KMS-11 (cell line): ENCODE measurements at regions not wholly inside any gene's neighbourhood (a gene's known extent, or its start where the extent isn't known, plus 50 kb on each side); places are given as distances from the start of the nearest gene placed in this dataset.
"Not testable (repeated sequence)": the region's sequence is repeated elsewhere in the genome, so short reads cannot be mapped to it uniquely, and the experiment has no call there.

Source experiments
- H2AFZ ChIP-seq: fragments of 200-600 bp; sonication (generic); 2 replicates; pipeline ENCODE4 v1.6.1; 2016; ENCODE audit warnings: antibody characterized with exemption, mixed run types, low read depth
- H3K27ac ChIP-seq: fragments of 200-600 bp; sonication (generic); 2 replicates; pipeline ENCODE4 v1.6.1; 2016; ENCODE audit warnings: mild to moderate bottlenecking, mixed run types
- H3K27me3 ChIP-seq: fragments of 200-600 bp; sonication (generic); 2 replicates; pipeline ENCODE4 v1.6.1; 2017; ENCODE audit warnings: mild to moderate bottlenecking, low read depth, mixed run types, moderate library complexity; ENCODE audit not compliant: insufficient read depth
- H3K36me3 ChIP-seq: fragments of 200-600 bp; sonication (generic); 2 replicates; pipeline ENCODE4 v1.6.1; 2017; ENCODE audit warnings: mild to moderate bottlenecking, mixed run types; ENCODE audit not compliant: insufficient read depth
- H3K4me1 ChIP-seq: fragments of 200-600 bp; sonication (generic); 2 replicates; pipeline ENCODE4 v1.6.1; 2016; ENCODE audit warnings: mild to moderate bottlenecking, low read depth, mixed run types; ENCODE audit not compliant: poor library complexity, severe bottlenecking
- H3K4me2 ChIP-seq: fragments of 200-600 bp; sonication (generic); 2 replicates; pipeline ENCODE4 v1.7.0; 2016; ENCODE audit warnings: mild to moderate bottlenecking, mixed run types
- H3K4me3 ChIP-seq: fragments of 200-600 bp; sonication (generic); IDR thresholded peaks from 2 replicates; pipeline ENCODE4 v1.6.1; 2017; ENCODE audit warnings: low read depth, low read length, mixed read lengths; ENCODE audit not compliant: insufficient read depth
- H3K79me2 ChIP-seq: fragments of 200-600 bp; sonication (generic); 2 replicates; pipeline ENCODE4 v1.6.1; 2016; ENCODE audit warnings: low read depth, mixed run types; ENCODE audit not compliant: insufficient read depth
- H3K9ac ChIP-seq: fragments of 200-600 bp; sonication (generic); 2 replicates; pipeline ENCODE4 v1.6.1; 2016; ENCODE audit warnings: mild to moderate bottlenecking, mixed run types
- H4K20me1 ChIP-seq: fragments of 200-600 bp; sonication (generic); 2 replicates; pipeline ENCODE4 v1.6.1; 2016; ENCODE audit warnings: mild to moderate bottlenecking, mixed run types; ENCODE audit not compliant: insufficient read depth
- TF ChIP-seq, protein P1 (sequence below): fragments of 200-600 bp; sonication (generic); conservative IDR thresholded peaks from 2 replicates; pipeline ENCODE4 v1.6.1; 2017; ENCODE audit warnings: low read depth, mild to moderate bottlenecking, antibody characterized with exemption, low read length, moderate library complexity, mixed read lengths

DNA sequence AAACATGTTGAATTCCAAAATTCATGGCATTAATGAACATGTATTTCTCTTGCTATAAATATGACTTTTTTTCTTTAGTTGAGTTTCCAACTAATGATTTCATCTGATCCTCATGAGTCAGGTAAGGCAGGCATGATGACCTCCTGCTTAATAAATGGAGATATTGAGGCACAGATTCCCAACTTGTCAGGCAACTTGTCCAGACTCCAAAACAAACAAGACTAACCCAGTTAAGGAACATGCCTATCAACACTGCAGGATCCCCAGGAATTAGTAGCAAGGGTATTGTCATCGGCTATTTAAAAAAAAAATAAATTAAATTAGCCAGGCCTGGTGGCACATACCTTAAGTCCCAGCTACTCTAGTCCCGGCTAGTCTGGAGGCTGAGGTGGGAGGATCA lies 121.3 kb upstream of the SALL4 start:
- Histone ChIP-seq H2AFZ (no peak overlapping the region), H3K79me2 (no peaks in the 10 kb centered on the region), H3K27me3 (no peaks in the 10 kb centered on the region), H3K36me3 (no peaks in the 10 kb centered on the region), H3K4me1 (no peaks in the 10 kb centered on the region), H3K27ac (no peak overlapping the region), H3K4me3 (no peak overlapping the region), H3K9ac (no peak overlapping the region), H4K20me1 (no peaks in the 10 kb centered on the region), H3K4me2 (no peak overlapping the region)
- TF ChIP-seq, protein P1, sequence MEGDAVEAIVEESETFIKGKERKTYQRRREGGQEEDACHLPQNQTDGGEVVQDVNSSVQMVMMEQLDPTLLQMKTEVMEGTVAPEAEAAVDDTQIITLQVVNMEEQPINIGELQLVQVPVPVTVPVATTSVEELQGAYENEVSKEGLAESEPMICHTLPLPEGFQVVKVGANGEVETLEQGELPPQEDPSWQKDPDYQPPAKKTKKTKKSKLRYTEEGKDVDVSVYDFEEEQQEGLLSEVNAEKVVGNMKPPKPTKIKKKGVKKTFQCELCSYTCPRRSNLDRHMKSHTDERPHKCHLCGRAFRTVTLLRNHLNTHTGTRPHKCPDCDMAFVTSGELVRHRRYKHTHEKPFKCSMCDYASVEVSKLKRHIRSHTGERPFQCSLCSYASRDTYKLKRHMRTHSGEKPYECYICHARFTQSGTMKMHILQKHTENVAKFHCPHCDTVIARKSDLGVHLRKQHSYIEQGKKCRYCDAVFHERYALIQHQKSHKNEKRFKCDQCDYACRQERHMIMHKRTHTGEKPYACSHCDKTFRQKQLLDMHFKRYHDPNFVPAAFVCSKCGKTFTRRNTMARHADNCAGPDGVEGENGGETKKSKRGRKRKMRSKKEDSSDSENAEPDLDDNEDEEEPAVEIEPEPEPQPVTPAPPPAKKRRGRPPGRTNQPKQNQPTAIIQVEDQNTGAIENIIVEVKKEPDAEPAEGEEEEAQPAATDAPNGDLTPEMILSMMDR = no peak

DNA sequence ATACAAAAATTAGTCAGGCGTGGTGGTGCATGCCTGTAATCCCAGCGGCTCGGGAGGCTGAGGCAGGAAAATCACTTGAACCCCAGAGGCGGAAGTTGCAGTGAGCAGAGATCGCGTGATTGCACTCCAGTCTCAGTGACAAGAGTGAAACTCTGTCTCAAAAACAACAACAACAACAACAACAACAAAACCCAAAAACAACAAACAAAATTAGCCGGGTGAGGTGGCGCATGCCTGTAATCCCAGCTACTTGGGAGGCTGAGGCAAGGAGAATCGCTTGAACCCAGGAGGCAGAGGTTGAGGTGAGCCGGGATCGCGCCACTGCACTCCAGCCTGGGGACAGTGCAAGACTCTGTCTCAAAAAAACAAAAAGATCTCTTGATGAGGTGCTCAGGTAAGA lies 120.5 kb upstream of the SALL4 start:
- H3K4me1 ChIP-seq, H3K79me2 ChIP-seq, H3K27me3 ChIP-seq, H3K27ac ChIP-seq, H3K36me3 ChIP-seq, H3K4me3 ChIP-seq, H2AFZ ChIP-seq, H3K9ac ChIP-seq, H3K4me2 ChIP-seq, H4K20me1 ChIP-seq: not testable (repeated sequence)

DNA sequence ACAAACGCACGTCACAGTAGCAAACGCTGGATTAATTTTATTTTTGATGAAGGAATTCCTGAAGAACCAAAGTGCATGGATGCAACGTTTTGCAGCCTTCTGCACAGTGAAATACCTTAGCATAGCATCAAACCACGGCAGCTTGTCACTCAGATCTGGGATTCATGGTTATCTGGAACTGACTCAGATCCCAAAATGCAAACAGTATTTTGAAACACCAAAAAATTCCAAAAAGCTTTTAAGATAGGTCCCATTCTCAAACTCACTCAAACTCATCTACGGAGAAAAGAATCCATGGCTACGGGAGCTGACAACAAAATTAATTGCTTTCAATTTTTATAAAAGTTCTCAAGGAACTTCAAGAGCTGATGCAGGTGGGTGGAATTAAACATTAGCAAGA lies 116.2 kb upstream of the SALL4 start:
- Histone ChIP-seq H3K4me3 (no peak overlapping the region), H2AFZ (no peak overlapping the region), H3K9ac (no peak overlapping the region), H3K27me3 (no peaks in the 10 kb centered on the region), H3K27ac (no peak overlapping the region), H4K20me1 (no peaks in the 10 kb centered on the region), H3K4me1 (no peaks in the 10 kb centered on the region), H3K36me3 (no peaks in the 10 kb centered on the region), H3K79me2 (no peaks in the 10 kb centered on the region), H3K4me2 (no peak overlapping the region)
- TF ChIP-seq, protein P1 = no peak

DNA sequence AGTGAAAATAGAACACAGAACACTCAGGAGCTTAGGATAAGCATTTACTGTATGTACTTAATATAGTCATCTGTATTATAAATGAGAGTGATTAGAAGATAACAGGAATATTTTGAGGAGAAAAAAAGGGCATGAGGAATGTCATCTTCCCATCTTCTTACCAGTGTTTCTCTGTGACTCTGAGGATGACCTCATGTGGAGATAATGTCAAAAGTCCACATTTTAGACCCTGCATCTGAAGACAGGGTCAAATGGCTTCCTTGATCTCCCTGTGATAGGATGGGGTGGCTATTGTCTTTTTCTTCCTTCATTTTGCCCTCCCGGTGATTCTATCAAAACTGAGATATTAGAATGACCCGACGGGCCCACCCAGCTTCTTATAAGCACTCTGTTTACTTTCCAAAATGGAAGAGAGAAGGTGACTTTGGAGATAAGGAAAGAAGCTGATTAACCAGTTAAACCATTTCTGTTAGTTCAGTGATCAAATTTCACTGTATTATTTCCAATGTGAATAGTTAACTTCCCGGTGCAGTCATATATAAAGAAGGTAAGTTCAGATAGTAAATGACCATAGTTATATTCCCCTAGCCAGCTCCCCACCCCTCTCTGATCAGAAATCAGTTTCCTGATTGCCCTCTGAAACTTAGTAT lies 115.7 kb upstream of the SALL4 start:
- no peaks in the 10 kb centered on the region for H3K4me1 ChIP-seq
- no peak overlapping the region for H3K4me2 ChIP-seq
- H4K20me1 ChIP-seq = no peaks in the 10 kb centered on the region
- H3K79me2 ChIP-seq = no peaks in the 10 kb centered on the region
- H3K4me3 ChIP-seq = no peak overlapping the region
- no peak overlapping the region for H2AFZ ChIP-seq
- TF ChIP-seq, protein P1 = no peak
- no peaks in the 10 kb centered on the region for H3K36me3 ChIP-seq
- no peak overlapping the region for H3K27ac ChIP-seq
- H3K9ac ChIP-seq = no peak overlapping the region
- no peaks in the 10 kb centered on the region for H3K27me3 ChIP-seq

- Histone ChIP-seq H2AFZ (no peak overlapping the region), H3K4me1 (no peaks in the 10 kb centered on the region), H3K79me2 (no peaks in the 10 kb centered on the region), H3K36me3 (no peaks in the 10 kb centered on the region), H3K27ac (no peak overlapping the region), H3K9ac (no peak overlapping the region), H3K27me3 (no peaks in the 10 kb centered on the region), H3K4me3 (no peak overlapping the region), H4K20me1 (no peaks in the 10 kb centered on the region), H3K4me2 (no peak overlapping the region)
- TF ChIP-seq, protein P1 = no peak
These were observed 113.9 kb upstream of the SALL4 start for GRCh38 chr20:51916244-51916643.
